HG02870 (cell line): ENCODE measurements at regions not wholly inside any gene's neighbourhood (a gene's known extent, or its start where the extent isn't known, plus 50 kb on each side); places are given as distances from the start of the nearest gene placed in this dataset.
"Not testable (repeated sequence)": the region's sequence is repeated elsewhere in the genome, so short reads cannot be mapped to it uniquely, and the experiment has no call there.

Experiments used
- ATAC-seq: cut with Tn5 transposase; IDR thresholded peaks from one replicate; pipeline ENCODE4 v1.9.1; 2021; ENCODE audit warnings: mild to moderate bottlenecking, moderate library complexity; ENCODE audit not compliant: unreplicated experiment

- no peak for ATAC-seq
Measured at GRCh38 chr4:158958489-158959270, 144.2 kb upstream of the RAPGEF2 start.

GRCh38 chr4:158962393-158962792, 140.5 kb upstream of the RAPGEF2 start:
- ATAC-seq: no peak

- ATAC-seq: not testable (repeated sequence)
Measured at GRCh38 chr4:158963282-158963681, 139.6 kb upstream of the RAPGEF2 start.

GRCh38 chr4:158964114-158964727, 138.7 kb upstream of the RAPGEF2 start:
- no peak for ATAC-seq

- no peak for ATAC-seq
Measured at GRCh38 chr4:158964728-158965124, 138.2 kb upstream of the RAPGEF2 start.

GRCh38 chr4:158965226-158965625, 137.7 kb upstream of the RAPGEF2 start:
- ATAC-seq: no peak

- no peak for ATAC-seq
Measured at GRCh38 chr4:158966091-158966490, 136.8 kb upstream of the RAPGEF2 start.

GRCh38 chr4:158968961-158969360, 133.9 kb upstream of the RAPGEF2 start:
- ATAC-seq: no peak

GRCh38 chr4:158970812-158971211, 132.1 kb upstream of the RAPGEF2 start:
- no peak for ATAC-seq

- not testable (repeated sequence) for ATAC-seq
Measured at GRCh38 chr4:158974438-158974837, 128.4 kb upstream of the RAPGEF2 start.

GRCh38 chr4:158980711-158981110, 122.2 kb upstream of the RAPGEF2 start:
- not testable (repeated sequence) for ATAC-seq

- ATAC-seq: no peak
Measured at GRCh38 chr4:158991534-158992155, 111.2 kb upstream of the RAPGEF2 start.

GRCh38 chr4:158993891-158994290, 109.0 kb upstream of the RAPGEF2 start:
- no peak for ATAC-seq

- no peak for ATAC-seq
Measured at GRCh38 chr4:158995040-158995439, 107.8 kb upstream of the RAPGEF2 start.

- ATAC-seq: no peak
Measured at GRCh38 chr4:158995965-158996364, 106.9 kb upstream of the RAPGEF2 start.

GRCh38 chr4:158996669-158997074, 106.2 kb upstream of the RAPGEF2 start:
- no peak for ATAC-seq

- ATAC-seq: no peak
Measured at GRCh38 chr4:158997660-158998349, 105.1 kb upstream of the RAPGEF2 start.

- ATAC-seq: no peak
Measured at GRCh38 chr4:158998624-158999023, 104.3 kb upstream of the RAPGEF2 start.

- ATAC-seq: no peak
Measured at GRCh38 chr4:158999166-158999682, 103.7 kb upstream of the RAPGEF2 start.

- ATAC-seq: no peak
Measured at GRCh38 chr4:158999849-159000248, 103.0 kb upstream of the RAPGEF2 start.

- ATAC-seq: no peak
Measured at GRCh38 chr4:159002950-159003349, 99.9 kb upstream of the RAPGEF2 start.
